Endodermal cell (in vitro differentiated cells): ENCODE measurements at regions not wholly inside any gene's neighbourhood (a gene's known extent, or its start where the extent isn't known, plus 50 kb on each side); places are given as distances from the start of the nearest gene placed in this dataset.

Experiments used
- DNase-seq: peaks from one replicate; pipeline ENCODE4 v3.0.0-alpha.2; 2017
- H3K27ac ChIP-seq: 2 replicates; pipeline ENCODE4 v1.5.1; 2013; ENCODE audit warnings: mild to moderate bottlenecking, low read depth, low read length, moderate library complexity
- H3K27me3 ChIP-seq: 2 replicates; pipeline ENCODE4 v1.6.1; 2013; ENCODE audit warnings: mild to moderate bottlenecking, low read length, moderate library complexity; ENCODE audit not compliant: insufficient read depth, control insufficient read depth, poor library complexity, severe bottlenecking
- H3K36me3 ChIP-seq: 2 replicates; pipeline ENCODE4 v1.7.0; 2013; ENCODE audit warnings: mild to moderate bottlenecking, low read length, moderate library complexity; ENCODE audit not compliant: control insufficient read depth, insufficient read depth
- H3K4me1 ChIP-seq: one replicate; pipeline ENCODE4 v1.7.0; 2013; ENCODE audit warnings: low read length; ENCODE audit not compliant: control insufficient read depth, insufficient read depth
- H3K4me3 ChIP-seq: 2 replicates; pipeline ENCODE4 v1.5.1; 2013; ENCODE audit warnings: mild to moderate bottlenecking, low read length, moderate library complexity
- H3K9ac ChIP-seq: 2 replicates; pipeline ENCODE4 v1.6.1; 2013; ENCODE audit warnings: mild to moderate bottlenecking, low read length, moderate library complexity; ENCODE audit not compliant: poor library complexity, severe bottlenecking; ENCODE audit errors: extremely low read depth
- H3K9me3 ChIP-seq: 2 replicates; pipeline ENCODE4 v1.6.1; 2013; ENCODE audit warnings: mild to moderate bottlenecking, low read length, moderate library complexity; ENCODE audit not compliant: control insufficient read depth
- H3K27ac Mint-ChIP-seq: 2 replicates; pipeline ENCODE4 v1.8.0; 2020; ENCODE audit warnings: mixed read lengths
- H3K27me3 Mint-ChIP-seq: 2 replicates; pipeline ENCODE4 v1.8.0; 2021; ENCODE audit warnings: mild to moderate bottlenecking, mixed read lengths; ENCODE audit not compliant: insufficient read depth
- H3K36me3 Mint-ChIP-seq: 2 replicates; pipeline ENCODE4 v1.8.0; 2020; ENCODE audit warnings: low read depth, mixed read lengths
- H3K4me1 Mint-ChIP-seq: 2 replicates; pipeline ENCODE4 v1.8.0; 2020; ENCODE audit warnings: mixed read lengths
- H3K4me3 Mint-ChIP-seq: 2 replicates; pipeline ENCODE4 v1.8.0; 2020; ENCODE audit warnings: mild to moderate bottlenecking, moderate library complexity, mixed read lengths
- H3K9me3 Mint-ChIP-seq: 2 replicates; pipeline ENCODE4 v1.8.0; 2020; ENCODE audit warnings: mild to moderate bottlenecking, mixed read lengths
- WGBS, 2 experiments: methylation state at CpG; one replicate each; pipeline versions ENCODE4 v1.1.5 to v1.1.7; 2013; ENCODE audit warnings: missing lambda C conversion rate in 2 of 2, mixed read lengths in 1 of 2; ENCODE audit not compliant: insufficient coverage in 1 of 2, insufficient read length in 1 of 2; 5-methylcytosine and 5-hydroxymethylcytosine counted together
- TF ChIP-seq, protein P1 (sequence below): fragments of 200-600 bp; sonication (generic); conservative IDR thresholded peaks from 2 replicates; pipeline ENCODE4 v1.5.0; 2021; ENCODE audit warnings: antibody characterized with exemption, mild to moderate bottlenecking

DNA sequence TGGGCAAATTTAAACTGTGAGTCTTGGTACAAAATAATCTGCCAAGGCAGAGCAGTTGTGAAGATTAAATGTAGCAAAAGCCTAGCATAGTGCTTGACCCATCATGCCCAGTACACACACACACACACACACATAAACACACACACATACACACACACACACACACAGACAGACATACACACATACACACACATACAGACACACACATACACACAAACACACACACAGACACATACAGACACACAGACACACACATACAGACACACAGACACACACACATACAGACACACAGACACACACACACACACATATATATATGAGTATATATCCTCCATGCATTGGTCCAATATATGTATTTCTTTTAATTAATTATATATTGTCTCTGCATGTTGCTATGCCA is 328.8 kb upstream of the DNAJC19 start:
- no peak overlapping the region for H3K27ac Mint-ChIP-seq
- peaks cover 2% of the 10 kb centered on the region for H3K4me1 ChIP-seq
- H3K4me3 ChIP-seq: no peak overlapping the region
- peaks cover under 1% of the 10 kb centered on the region for H3K4me1 Mint-ChIP-seq
- no peak overlapping the region for H3K9ac ChIP-seq
- TF ChIP-seq, protein P1, sequence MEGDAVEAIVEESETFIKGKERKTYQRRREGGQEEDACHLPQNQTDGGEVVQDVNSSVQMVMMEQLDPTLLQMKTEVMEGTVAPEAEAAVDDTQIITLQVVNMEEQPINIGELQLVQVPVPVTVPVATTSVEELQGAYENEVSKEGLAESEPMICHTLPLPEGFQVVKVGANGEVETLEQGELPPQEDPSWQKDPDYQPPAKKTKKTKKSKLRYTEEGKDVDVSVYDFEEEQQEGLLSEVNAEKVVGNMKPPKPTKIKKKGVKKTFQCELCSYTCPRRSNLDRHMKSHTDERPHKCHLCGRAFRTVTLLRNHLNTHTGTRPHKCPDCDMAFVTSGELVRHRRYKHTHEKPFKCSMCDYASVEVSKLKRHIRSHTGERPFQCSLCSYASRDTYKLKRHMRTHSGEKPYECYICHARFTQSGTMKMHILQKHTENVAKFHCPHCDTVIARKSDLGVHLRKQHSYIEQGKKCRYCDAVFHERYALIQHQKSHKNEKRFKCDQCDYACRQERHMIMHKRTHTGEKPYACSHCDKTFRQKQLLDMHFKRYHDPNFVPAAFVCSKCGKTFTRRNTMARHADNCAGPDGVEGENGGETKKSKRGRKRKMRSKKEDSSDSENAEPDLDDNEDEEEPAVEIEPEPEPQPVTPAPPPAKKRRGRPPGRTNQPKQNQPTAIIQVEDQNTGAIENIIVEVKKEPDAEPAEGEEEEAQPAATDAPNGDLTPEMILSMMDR: no peak
- H3K9me3 Mint-ChIP-seq: peaks cover 7% of the 10 kb centered on the region
- no peak for DNase-seq
- H3K27ac ChIP-seq: no peak overlapping the region
- no peaks in the 10 kb centered on the region for H3K27me3 ChIP-seq
- no peak overlapping the region for H3K4me3 Mint-ChIP-seq
- no peaks in the 10 kb centered on the region for H3K36me3 ChIP-seq
- H3K9me3 ChIP-seq: no peaks in the 10 kb centered on the region
- H3K36me3 Mint-ChIP-seq: no peaks in the 10 kb centered on the region
- H3K27me3 Mint-ChIP-seq: no peaks in the 10 kb centered on the region

DNA sequence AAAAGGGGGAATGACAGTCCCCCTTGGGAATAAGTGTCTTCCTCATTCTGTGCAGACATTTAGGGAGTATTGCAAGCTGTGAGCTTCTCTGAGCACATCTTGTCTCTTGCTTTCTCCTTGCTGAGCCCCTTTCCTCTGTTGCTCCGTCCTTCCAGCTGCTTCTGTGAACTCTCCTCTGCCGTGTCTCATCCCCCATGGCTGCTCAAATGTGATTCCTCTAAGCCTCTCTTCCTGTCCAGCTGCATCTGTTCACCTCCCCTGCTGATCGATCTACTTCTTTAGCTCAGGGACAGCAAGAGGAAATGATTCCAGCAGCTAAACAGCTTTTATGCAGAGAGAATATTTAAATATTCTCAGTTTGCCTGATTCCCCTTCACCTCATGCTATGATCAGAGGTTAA is 328.0 kb upstream of the DNAJC19 start:
- no peaks in the 10 kb centered on the region for H3K36me3 Mint-ChIP-seq
- H3K4me3 Mint-ChIP-seq: no peak overlapping the region
- Histone ChIP-seq H3K4me3 (no peak overlapping the region), H3K9me3 (no peaks in the 10 kb centered on the region), H3K27ac (no peak overlapping the region), H3K9ac (no peak overlapping the region), H3K36me3 (no peaks in the 10 kb centered on the region), H3K27me3 (no peaks in the 10 kb centered on the region), H3K4me1 (peaks cover 2% of the 10 kb centered on the region)
- no peak for DNase-seq
- peaks cover 6% of the 10 kb centered on the region for H3K4me1 Mint-ChIP-seq
- no peak overlapping the region for H3K27ac Mint-ChIP-seq
- 68 to 78% methylated on average over 3 of the region's 3 CpGs for WGBS, 2 experiments
- H3K27me3 Mint-ChIP-seq: no peaks in the 10 kb centered on the region
- H3K9me3 Mint-ChIP-seq: peaks cover 7% of the 10 kb centered on the region
- TF ChIP-seq, protein P1: no peak

DNA sequence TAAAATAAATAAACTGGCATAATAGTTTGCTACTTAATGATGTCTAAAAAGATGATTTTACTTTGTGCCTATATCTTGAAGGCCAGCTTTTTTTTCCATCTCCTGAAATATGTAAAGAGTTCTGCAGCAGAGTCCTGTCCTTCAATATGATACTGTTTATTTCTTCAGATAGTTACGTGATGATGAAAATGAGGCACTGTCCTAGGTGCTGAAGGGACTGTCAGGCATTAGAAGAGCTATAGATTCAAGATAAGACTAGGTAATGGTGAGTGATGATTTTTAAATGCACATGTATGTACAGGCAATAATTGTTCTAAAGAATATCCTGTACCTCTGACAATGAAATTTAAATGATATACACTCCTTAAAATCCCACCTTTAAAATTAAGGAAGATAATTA is 326.9 kb upstream of the DNAJC19 start:
- Histone ChIP-seq H3K4me1 (peaks cover 2% of the 10 kb centered on the region), H3K4me3 (no peak overlapping the region), H3K9me3 (no peaks in the 10 kb centered on the region), H3K36me3 (no peaks in the 10 kb centered on the region), H3K27ac (no peak overlapping the region), H3K9ac (no peak overlapping the region), H3K27me3 (no peaks in the 10 kb centered on the region)
- TF ChIP-seq, protein P1: no peak
- H3K36me3 Mint-ChIP-seq: no peaks in the 10 kb centered on the region
- WGBS, 2 experiments: 20 to 49% methylated on average over 1 of the region's 1 CpG
- no peaks in the 10 kb centered on the region for H3K27me3 Mint-ChIP-seq
- H3K4me3 Mint-ChIP-seq: no peak overlapping the region
- no peak overlapping the region for H3K27ac Mint-ChIP-seq
- peak; percentile 63 for DNase-seq
- peaks cover 3% of the 10 kb centered on the region for H3K9me3 Mint-ChIP-seq
- H3K4me1 Mint-ChIP-seq: peaks cover 6% of the 10 kb centered on the region
